NCI-H82 (cell line): ENCODE measurements at regions not wholly inside any gene's neighbourhood (a gene's known extent, or its start where the extent isn't known, plus 50 kb on each side); places are given as distances from the start of the nearest gene placed in this dataset.

ENCODE experiments used
- DNase-seq: peaks from one replicate; lab custom pipeline; 2025; lab: John Stamatoyannopoulos, UW

- DNase-seq = no peak
Observed at GRCh38 chr21:16072737-16073136, 343.0 kb downstream of the USP25 start.

DNA sequence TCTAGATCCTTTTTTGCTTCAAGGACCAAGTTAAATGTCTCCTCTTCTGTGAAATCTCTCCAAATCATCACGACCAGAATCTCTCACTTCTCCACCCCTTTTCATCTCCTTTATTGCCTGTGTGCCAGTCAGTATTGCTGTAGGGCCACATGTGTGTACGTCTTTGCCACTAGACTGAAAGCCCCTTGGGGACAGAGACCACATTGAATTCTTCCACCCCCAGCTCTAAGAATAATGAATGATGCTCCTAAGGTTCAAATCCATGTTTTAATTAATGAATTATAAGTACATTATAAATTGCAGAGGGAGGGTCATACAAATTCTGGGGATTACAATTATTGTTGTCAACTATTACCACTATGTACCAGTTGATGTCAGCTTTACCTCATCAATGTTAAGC lies 343.8 kb downstream of the USP25 start:
- no peak for DNase-seq

GRCh38 chr21:16074950-16075489 lies 345.2 kb downstream of the USP25 start:
- no peak for DNase-seq

- no peak for DNase-seq
Observed at GRCh38 chr21:16075649-16076282, 346.0 kb downstream of the USP25 start.

- DNase-seq = no peak
Observed at GRCh38 chr21:16076465-16076864, 346.7 kb downstream of the USP25 start.

DNA sequence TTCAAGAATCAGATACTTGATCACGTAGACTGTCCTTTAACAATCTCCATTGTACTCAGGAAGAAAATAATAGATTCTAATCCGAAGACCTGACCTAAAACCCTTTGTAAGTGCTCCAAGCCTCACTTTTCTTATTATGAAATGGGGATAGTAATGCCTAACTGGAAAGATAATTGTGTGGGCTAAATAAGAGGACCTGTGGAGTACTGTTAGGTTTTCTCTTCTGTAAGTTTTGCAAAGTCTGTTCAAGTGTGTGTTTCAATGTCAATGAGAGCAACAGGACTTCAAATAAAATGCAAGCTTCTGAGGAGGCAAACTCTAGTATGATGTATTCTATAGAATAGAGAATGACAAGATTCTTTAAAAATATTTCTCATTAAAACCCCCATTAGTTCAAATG lies 348.6 kb downstream of the USP25 start:
- no peak for DNase-seq

GRCh38 chr21:16079830-16080229 lies 350.0 kb downstream of the USP25 start:
- no peak for DNase-seq

- DNase-seq = no peak
Observed at GRCh38 chr21:16081304-16081703, 351.5 kb downstream of the USP25 start.

GRCh38 chr21:16082038-16082816 lies 352.4 kb downstream of the USP25 start:
- DNase-seq = peak; percentile 43

DNA sequence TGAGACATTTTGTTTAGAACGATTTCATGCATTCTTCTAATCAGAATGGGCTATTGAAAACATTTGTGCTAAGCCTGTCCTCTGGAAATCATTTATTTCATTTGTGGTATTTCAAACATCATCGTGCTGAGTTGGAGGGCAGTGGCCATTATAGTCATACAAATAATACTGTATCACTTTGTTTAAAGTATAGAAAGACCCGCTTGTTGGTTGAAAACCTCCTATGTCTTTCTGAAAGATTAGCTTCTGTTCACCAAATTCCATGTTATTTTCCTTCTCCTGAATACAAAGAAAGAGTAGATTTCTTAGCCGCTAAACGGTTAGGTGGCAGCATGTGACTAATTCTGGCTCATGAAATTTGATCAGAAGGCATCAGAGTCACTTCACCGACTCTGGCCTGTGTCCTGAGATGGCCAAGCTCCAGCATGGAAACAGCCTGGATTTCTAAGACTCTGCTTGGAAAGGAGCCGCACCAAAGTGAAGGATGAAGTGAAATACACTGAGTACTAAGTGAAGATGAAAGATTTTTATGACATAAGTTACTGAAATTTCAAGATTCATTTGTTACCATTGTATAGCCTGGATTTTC lies 355.1 kb downstream of the USP25 start:
- no peak for DNase-seq

- DNase-seq = no peak
Observed at GRCh38 chr21:16085421-16085820, 355.6 kb downstream of the USP25 start.

DNA sequence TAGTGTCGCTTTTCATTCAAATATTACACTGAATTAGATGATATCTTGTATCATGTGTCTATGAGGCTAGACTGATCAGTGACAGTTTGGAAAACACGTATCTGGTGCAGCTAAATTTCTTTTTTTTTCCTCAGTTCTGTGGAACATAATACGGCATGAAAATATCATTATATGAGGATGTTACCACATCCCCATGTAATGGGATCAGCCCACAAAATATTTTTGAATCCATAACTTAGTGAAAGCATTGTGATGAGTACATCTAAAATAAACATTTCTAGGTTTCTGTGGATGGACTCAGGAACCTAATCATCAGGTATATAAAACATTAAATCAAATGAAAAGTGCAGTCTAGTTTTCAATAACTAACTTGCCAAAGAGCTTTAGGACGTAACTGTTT lies 356.3 kb downstream of the USP25 start:
- DNase-seq = no peak

DNA sequence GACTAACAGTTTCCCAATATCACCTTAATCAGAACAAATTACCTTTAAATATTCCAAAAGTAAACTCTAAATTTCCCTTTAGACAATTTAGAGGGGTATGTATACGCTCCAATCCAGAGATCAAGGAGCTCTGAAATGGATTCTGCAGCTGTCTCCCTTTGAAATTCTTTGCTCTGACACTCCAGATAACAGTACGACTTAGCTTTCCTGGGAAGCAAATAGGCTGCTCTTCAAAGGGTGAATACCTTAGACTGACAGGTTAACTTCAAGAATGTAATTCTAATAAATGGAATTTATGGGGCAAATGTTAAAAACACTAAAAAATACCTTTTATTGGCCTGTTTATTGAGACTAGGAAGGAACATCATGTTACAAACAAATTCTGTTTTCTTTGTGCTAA lies 357.2 kb downstream of the USP25 start:
- no peak for DNase-seq

DNA sequence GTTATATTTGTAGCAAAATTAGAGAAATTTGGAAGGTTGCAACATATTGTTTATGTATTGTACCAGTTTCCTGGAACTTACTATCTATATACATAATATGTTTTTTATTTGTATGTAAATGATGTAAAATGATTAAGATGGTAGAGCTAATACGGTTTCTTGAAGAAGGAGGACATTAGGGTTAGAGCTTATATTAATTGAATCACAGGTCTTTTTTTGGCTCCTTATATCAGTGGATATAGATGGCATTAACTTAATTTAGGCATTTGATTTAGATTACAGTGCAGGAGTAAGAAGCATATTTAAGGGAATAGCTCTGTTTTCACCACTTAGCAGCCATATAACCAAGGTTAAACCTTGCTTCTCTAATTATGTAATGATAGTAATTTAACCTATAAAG lies 357.7 kb downstream of the USP25 start:
- DNase-seq = no peak

GRCh38 chr21:16088056-16088455 lies 358.3 kb downstream of the USP25 start:
- peak; percentile 38 for DNase-seq

DNA sequence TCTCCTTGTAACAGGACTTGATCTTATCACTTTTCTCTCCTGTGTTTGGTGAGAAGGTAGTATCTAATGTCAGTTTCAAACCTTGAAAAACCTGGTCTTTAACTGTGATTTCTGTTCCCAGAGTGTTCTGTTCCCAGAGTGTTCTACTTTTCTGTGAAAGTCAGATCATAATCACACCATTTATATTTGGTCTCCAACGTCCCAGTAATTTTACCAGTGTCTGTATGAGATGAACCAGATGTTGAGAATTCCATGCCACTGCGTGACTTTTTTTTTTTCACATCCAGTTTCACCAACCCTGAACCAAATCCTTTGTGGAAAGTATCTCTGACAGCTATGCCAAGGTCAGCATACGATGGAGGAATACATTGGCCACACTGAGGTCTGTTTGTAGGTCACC lies 365.2 kb downstream of the USP25 start:
- no peak for DNase-seq

GRCh38 chr21:16096988-16097387 lies 367.2 kb downstream of the USP25 start:
- no peak for DNase-seq

DNA sequence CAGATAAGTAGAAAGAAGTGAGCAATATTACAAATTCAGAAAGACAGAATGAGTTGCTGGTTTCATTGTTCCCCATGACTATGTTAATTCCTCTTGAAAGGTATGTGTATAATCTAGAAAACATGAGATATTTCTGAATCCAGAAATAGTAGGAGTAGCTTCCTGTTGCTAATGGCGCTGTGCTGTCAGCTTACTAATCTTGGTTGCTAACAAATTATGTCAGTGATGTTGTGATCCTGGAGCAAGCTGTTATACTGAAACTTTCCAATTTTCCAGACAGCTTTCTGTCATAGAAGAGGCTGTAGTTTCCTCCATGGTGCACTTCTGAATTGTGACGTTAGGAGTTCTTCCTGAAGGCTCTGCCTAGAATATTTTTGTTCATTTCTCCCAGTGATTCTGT lies 372.3 kb downstream of the USP25 start:
- DNase-seq = no peak

DNA sequence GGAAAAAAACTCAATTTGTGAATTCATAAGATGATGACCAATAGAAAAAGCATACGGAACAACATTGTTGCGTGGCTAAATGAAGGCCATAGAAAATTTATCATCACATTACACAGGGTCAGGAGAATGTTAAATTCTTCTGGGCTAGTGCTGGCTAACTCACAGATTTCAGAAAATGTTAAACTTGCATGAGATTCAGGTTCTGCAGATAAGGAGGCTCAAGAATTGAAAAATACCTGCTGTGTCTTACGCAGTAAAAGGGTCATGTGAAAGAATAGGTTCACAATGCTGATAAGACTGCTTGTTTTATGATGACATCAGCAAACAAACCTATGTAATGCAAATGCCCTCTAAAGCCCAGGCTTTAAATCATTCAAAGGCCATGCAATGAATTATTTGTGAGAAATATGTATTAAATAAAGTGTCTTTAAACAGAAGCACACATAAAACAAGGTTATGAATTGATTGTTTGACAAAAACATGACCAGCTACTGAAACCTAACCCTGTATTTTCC lies 378.8 kb downstream of the USP25 start:
- no peak for DNase-seq

DNA sequence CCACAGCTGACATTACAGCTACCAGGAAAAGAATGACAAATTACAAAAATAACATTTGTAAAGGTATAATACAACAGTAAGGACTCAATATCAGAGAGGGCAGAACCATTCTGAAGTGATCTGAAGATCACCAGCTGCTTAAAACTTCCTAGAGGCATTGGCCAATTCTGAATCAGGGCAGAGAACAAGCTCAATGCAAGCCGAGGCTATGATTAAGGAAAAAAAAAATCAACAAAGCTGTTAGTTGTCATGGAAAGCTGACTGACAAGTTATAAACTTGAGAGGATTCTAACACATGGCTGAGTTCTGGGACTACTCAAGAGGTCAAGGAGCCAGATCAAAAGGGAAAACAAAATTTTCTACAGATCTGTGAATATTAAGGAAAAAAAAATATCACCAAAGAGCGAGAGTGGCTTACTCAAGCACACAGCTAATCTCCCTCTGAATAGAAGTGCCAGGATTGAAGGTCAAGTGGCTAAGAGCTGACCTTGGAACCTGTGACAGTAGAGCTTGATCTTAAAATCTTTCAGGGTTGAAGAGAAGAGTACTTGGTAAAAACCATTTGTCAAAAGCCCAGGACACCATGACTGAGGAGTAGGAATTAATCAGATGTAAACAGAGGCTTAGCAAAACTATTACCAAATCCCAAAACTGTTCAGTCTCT lies 383.4 kb downstream of the USP25 start:
- DNase-seq = no peak

DNA sequence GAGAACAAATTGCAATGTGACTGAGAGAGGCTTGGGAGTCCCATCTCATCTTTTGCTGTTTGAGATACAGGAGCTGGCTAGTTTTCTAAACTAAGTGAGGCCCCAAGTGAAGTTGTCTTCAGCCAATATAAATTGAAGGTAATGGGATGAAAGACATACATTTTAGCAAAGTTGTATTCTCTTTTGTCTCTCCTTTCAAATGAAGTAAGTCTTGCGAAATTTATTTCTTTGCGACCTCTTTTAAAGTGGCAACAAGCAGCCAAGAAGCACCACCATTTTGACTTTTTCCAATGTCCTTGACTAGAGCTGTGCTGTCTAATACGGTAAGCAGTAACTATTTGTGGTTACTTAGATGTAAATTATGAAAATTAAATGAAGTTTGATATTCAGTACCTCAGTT lies 385.7 kb downstream of the USP25 start:
- DNase-seq = no peak

DNA sequence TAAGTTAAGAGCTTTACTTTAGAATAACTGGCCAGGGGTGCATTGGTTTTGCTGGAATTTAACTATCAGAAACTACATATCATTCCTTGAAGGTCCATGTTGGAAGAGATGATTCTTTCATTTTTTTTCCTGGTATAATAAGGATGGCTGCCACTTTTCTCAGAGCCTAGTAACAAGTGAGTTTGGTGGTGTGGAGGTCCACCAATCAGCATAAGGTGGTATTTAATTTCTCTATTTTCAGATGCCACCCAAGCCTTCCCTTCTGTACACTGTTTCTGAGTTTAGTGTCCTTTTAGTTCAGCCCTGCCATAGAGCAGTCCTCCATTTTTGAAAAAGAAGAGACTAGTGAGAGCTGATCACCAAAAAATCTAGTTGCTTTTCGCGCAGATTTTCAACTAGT lies 386.3 kb downstream of the USP25 start:
- no peak for DNase-seq
